ENCODE measurements at regions not wholly inside any gene's neighbourhood (a gene's known extent, or its start where the extent isn't known, plus 50 kb on each side); places are given as distances from the start of the nearest gene placed in this dataset.

GRCh38 chr15:69983696-69984265 is 113.9 kb downstream of the TLE3 start:
- TF ChIP-seq CTCF (IDR thresholded peaks at IDR 0.05; ENCODE audit: borderline replicate concordance, extremely low read depth, low read length, poor library complexity, severe bottlenecking) (no peak), EZH2 (IDR thresholded peaks at IDR 0.05; ENCODE audit: borderline replicate concordance, low read depth, low read length, severe bottlenecking) (no peak)
